Caco-2 (cell line): ENCODE measurements at regions not wholly inside any gene's neighbourhood (a gene's known extent, or its start where the extent isn't known, plus 50 kb on each side); places are given as distances from the start of the nearest gene placed in this dataset.

Experiments
- BruUV-seq: library from RNA; stranded (reverse); fragments of 400-500 nt; replicated peaks from 2 replicates; lab custom pipeline; 2021; lab: Mats Ljungman, UMichigan
- CTCF ChIA-PET: fragments of 300-600 bp; sonication (Branson Sonifier 250); formaldehyde crosslinking; loops from one replicate; lab custom pipeline; 2022; ENCODE audit warnings: antibody characterized with exemption; lab: Charles Lee
- POLR2A ChIA-PET: fragments of 300-600 bp; sonication (Branson Sonifier 250); formaldehyde crosslinking; loops from one replicate; lab custom pipeline; 2022; ENCODE audit warnings: antibody characterized with exemption; lab: Charles Lee
- DNase-seq, 2 experiments: peaks; one replicate each; pipeline versions ENCODE4 v3.0.0 to v3.0.0-alpha.2; 2020 to 2022
- H3K27me3 ChIP-seq: replicated peaks from 2 replicates; pipeline ENCODE4 v1.6.0; 2011; ENCODE audit warnings: low read length; ENCODE audit not compliant: control insufficient read depth, insufficient read depth
- H3K36me3 ChIP-seq: 2 replicates; pipeline ENCODE4 v1.5.1; 2011; ENCODE audit warnings: low read length; ENCODE audit not compliant: control insufficient read depth, insufficient read depth
- H3K4me1 ChIP-seq: fragments of 250-450 bp; sonication (Bioruptor Pico); 2 replicates; pipeline ENCODE4 v1.5.1; 2020; ENCODE audit warnings: mild to moderate bottlenecking
- H3K4me3 ChIP-seq: 2 replicates; pipeline ENCODE4 v1.5.1; 2011; ENCODE audit warnings: low read depth, mild to moderate bottlenecking, control low read depth, low read length
- H3K9me3 ChIP-seq: fragments of 250-450 bp; sonication (Bioruptor Pico); 2 replicates; pipeline ENCODE4 v1.5.1; 2020; ENCODE audit warnings: mild to moderate bottlenecking, moderate library complexity
- H3K27ac Mint-ChIP-seq: one replicate; pipeline ENCODE4 v1.8.0; 2022; ENCODE audit warnings: mixed read lengths; ENCODE audit not compliant: unreplicated experiment
- H3K27me3 Mint-ChIP-seq: one replicate; pipeline ENCODE4 v1.8.0; 2022; ENCODE audit warnings: mixed read lengths; ENCODE audit not compliant: insufficient read depth, unreplicated experiment
- H3K36me3 Mint-ChIP-seq: one replicate; pipeline ENCODE4 v1.8.0; 2022; ENCODE audit warnings: mild to moderate bottlenecking, mixed read lengths; ENCODE audit not compliant: insufficient read depth, unreplicated experiment
- H3K4me1 Mint-ChIP-seq: one replicate; pipeline ENCODE4 v1.8.0; 2022; ENCODE audit warnings: low read depth, mixed read lengths; ENCODE audit not compliant: unreplicated experiment
- H3K4me3 Mint-ChIP-seq: one replicate; pipeline ENCODE4 v1.8.0; 2022; ENCODE audit warnings: mild to moderate bottlenecking, moderate library complexity, mixed read lengths; ENCODE audit not compliant: unreplicated experiment
- H3K9me3 Mint-ChIP-seq: one replicate; pipeline ENCODE4 v1.8.0; 2022; ENCODE audit warnings: mixed read lengths; ENCODE audit not compliant: unreplicated experiment
- intact Hi-C: fragments of 100-400 bp; cut with micrococcal nuclease; formaldehyde crosslinking; loops from one replicate; pipeline ENCODE4 v1.10.0; 2022; ENCODE audit not compliant: unreplicated experiment
- TF ChIP-seq, protein P1 (sequence below), 2 experiments: fragments of 200-600 bp in 1 of 2; IDR thresholded peaks; 1 replicate in 1 of 2; 2 replicates in 1 of 2; pipeline versions ENCODE4 v1.5.1 to v1.8.0; 2011 to 2022; ENCODE audit warnings: antibody characterized with exemption in 1 of 2, control low read depth in 1 of 2, inconsistent platforms in 1 of 2, low read depth in 1 of 2, low read length in 1 of 2, mild to moderate bottlenecking in 1 of 2, moderate library complexity in 1 of 2; ENCODE audit not compliant: insufficient read depth in 1 of 2, severe bottlenecking in 1 of 2, unreplicated experiment in 1 of 2

DNA sequence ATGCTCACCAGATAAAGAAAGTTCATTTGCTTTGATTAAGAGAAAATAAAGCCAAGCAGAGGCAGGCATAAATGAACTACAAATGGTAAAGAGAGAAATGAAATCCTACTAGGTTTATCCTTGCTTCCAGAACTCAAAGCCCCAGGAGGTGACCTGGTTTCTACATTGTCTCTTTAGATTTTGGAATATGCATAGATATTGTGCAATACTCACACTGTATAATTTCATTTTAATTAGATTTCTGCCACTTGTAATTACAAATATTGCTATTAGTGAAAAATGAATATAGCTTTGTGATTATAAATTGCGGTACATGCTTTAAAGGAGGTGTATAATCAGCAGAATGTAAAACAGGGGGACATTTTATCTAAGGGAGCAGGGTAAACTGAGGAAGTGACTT lies 76.9 kb upstream of the NRXN1 start:
- POLR2A ChIA-PET = no interaction called here

DNA sequence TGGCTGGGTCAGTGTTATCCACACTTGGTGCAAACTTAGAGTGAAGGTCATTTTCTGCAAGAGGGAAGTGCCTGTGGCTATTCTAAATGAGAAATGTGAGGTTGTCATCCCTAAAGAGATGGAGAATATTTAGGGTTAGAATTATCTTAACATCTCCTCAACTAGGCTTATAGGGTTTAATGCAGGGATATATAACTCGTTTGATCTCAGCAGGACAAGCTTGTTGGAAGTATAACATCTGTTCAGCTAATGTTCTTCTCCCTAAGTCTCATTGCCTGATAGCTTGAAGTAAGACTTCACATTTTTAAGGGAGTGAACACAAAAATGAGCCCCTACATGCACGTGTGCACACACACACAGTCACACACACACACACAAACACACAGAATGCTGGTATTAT lies 75.9 kb upstream of the NRXN1 start:
- Mint-ChIP-seq H3K36me3 (no peaks in the 10 kb centered on the region), H3K4me1 (peaks cover 9% of the 10 kb centered on the region), H3K4me3 (no peak overlapping the region), H3K27ac (no peak overlapping the region), H3K9me3 (no peaks in the 10 kb centered on the region), H3K27me3 (peaks cover 7% of the 10 kb centered on the region)
- POLR2A ChIA-PET = no interaction called here
- intact Hi-C loops = no loop called here
- CTCF ChIA-PET = no interaction called here
- Histone ChIP-seq H3K4me3 (no peak overlapping the region), H3K27me3 (no peaks in the 10 kb centered on the region), H3K4me1 (no peaks in the 10 kb centered on the region), H3K36me3 (no peaks in the 10 kb centered on the region), H3K9me3 (no peaks in the 10 kb centered on the region; the same call in 1 of the 2 replicates)
- TF ChIP-seq, protein P1, sequence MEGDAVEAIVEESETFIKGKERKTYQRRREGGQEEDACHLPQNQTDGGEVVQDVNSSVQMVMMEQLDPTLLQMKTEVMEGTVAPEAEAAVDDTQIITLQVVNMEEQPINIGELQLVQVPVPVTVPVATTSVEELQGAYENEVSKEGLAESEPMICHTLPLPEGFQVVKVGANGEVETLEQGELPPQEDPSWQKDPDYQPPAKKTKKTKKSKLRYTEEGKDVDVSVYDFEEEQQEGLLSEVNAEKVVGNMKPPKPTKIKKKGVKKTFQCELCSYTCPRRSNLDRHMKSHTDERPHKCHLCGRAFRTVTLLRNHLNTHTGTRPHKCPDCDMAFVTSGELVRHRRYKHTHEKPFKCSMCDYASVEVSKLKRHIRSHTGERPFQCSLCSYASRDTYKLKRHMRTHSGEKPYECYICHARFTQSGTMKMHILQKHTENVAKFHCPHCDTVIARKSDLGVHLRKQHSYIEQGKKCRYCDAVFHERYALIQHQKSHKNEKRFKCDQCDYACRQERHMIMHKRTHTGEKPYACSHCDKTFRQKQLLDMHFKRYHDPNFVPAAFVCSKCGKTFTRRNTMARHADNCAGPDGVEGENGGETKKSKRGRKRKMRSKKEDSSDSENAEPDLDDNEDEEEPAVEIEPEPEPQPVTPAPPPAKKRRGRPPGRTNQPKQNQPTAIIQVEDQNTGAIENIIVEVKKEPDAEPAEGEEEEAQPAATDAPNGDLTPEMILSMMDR (IDR thresholded peaks at IDR 0.05; ENCODE audit: insufficient read depth in 1 of 2, low read depth in 1 of 2, low read length in 1 of 2, severe bottlenecking in 1 of 2, unreplicated experiment in 1 of 2) = no peak
- no TSS peak for BruUV-seq
- DNase-seq = no peak

More for the DNA sequence above, 76.9 kb upstream of the NRXN1 start:
- no TSS peak for BruUV-seq
- Histone ChIP-seq H3K4me3 (no peak overlapping the region), H3K36me3 (no peaks in the 10 kb centered on the region), H3K9me3 (no peaks in the 10 kb centered on the region; the same call in 1 of the 2 replicates), H3K4me1 (no peaks in the 10 kb centered on the region), H3K27me3 (no peaks in the 10 kb centered on the region)
- TF ChIP-seq, protein P1 (IDR thresholded peaks at IDR 0.05; ENCODE audit: insufficient read depth in 1 of 2, low read depth in 1 of 2, low read length in 1 of 2, severe bottlenecking in 1 of 2, unreplicated experiment in 1 of 2) = no peak
- Mint-ChIP-seq H3K4me3 (no peak overlapping the region), H3K27me3 (no peaks in the 10 kb centered on the region), H3K4me1 (no peaks in the 10 kb centered on the region), H3K27ac (no peak overlapping the region), H3K36me3 (no peaks in the 10 kb centered on the region), H3K9me3 (no peaks in the 10 kb centered on the region)
- no peak for DNase-seq
- intact Hi-C loops = no loop called here
- CTCF ChIA-PET = no interaction called here

DNA sequence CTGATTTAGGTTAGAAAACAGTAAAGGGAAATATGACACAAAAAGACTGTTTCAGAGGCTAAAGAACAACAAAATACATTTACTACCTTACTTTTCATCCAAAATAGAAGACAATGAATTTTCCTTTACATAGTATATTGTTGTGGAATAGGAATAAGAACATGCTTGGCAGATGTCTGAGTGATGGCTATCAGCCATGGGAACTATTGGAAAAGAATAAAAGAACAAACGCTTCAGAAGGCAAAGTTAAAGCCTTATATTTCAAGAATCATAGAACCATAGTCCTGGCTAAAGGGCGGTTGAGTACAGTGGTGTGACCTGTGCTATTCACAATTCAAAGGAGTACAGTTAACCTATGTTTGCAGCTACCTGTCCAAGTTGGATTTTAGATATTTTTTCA lies 73.9 kb upstream of the NRXN1 start:
- H3K27me3 Mint-ChIP-seq = peaks cover 7% of the 10 kb centered on the region
- Histone ChIP-seq H3K27me3 (no peaks in the 10 kb centered on the region), H3K9me3 (no peaks in the 10 kb centered on the region; the same call in 1 of the 2 replicates), H3K36me3 (no peaks in the 10 kb centered on the region), H3K4me3 (no peak overlapping the region), H3K4me1 (no peaks in the 10 kb centered on the region)
- DNase-seq = no peak
- CTCF ChIA-PET = no interaction called here
- POLR2A ChIA-PET = no interaction called here
- BruUV-seq = no TSS peak
- no peak overlapping the region for H3K27ac Mint-ChIP-seq
- no peaks in the 10 kb centered on the region for H3K9me3 Mint-ChIP-seq
- intact Hi-C loops = no loop called here
- H3K36me3 Mint-ChIP-seq = no peaks in the 10 kb centered on the region
- H3K4me3 Mint-ChIP-seq = no peak overlapping the region
- TF ChIP-seq, protein P1 (IDR thresholded peaks at IDR 0.05; ENCODE audit: insufficient read depth in 1 of 2, low read depth in 1 of 2, low read length in 1 of 2, severe bottlenecking in 1 of 2, unreplicated experiment in 1 of 2) = no peak
- peaks cover 9% of the 10 kb centered on the region for H3K4me1 Mint-ChIP-seq
